Fibroblast of lung (primary cell): ENCODE measurements at regions not wholly inside any gene's neighbourhood (a gene's known extent, or its start where the extent isn't known, plus 50 kb on each side); places are given as distances from the start of the nearest gene placed in this dataset.

ENCODE experiments used
- DNase-seq, 2 donors: peaks; one replicate each; pipeline versions ENCODE4 v3.0.0 to v3.0.0-alpha.2; 2010; ENCODE audit warnings: low read depth in 2 of 2
- H2AFZ ChIP-seq: 2 replicates; pipeline ENCODE4 v1.5.1; 2012; ENCODE audit warnings: low read length, control low read depth, inconsistent platforms
- H3K27ac ChIP-seq: 2 replicates; pipeline ENCODE4 v1.5.1; 2011; ENCODE audit warnings: low read length, control low read depth; ENCODE audit not compliant: insufficient read depth
- H3K27me3 ChIP-seq: 2 replicates; pipeline ENCODE4 v1.5.1; 2011; ENCODE audit warnings: mild to moderate bottlenecking, low read length; ENCODE audit not compliant: control insufficient read depth, insufficient read depth
- H3K36me3 ChIP-seq: 2 replicates; pipeline ENCODE4 v1.5.1; 2011; ENCODE audit warnings: low read length; ENCODE audit not compliant: control insufficient read depth, insufficient read depth
- H3K4me1 ChIP-seq: 2 replicates; pipeline ENCODE4 v1.5.1; 2011; ENCODE audit warnings: low read length; ENCODE audit not compliant: control insufficient read depth, insufficient read depth; ENCODE audit errors: extremely low read depth
- H3K4me2 ChIP-seq: 2 replicates; pipeline ENCODE4 v1.5.1; 2011; ENCODE audit warnings: low read length, control low read depth; ENCODE audit not compliant: insufficient read depth; ENCODE audit errors: extremely low read depth
- H3K4me3 ChIP-seq, 4 experiments: fragments of 200-600 bp in 1 of 4; sonication (generic) in 1 of 4; replicated peaks in 1 of 4; 2 replicates each; pipeline ENCODE4 v1.5.1; 2011 to 2016; ENCODE audit warnings: low read length in 4 of 4, low read depth in 3 of 4, mild to moderate bottlenecking in 3 of 4, control low read depth in 2 of 4, inconsistent platforms in 1 of 4, mixed read lengths in 1 of 4; ENCODE audit not compliant: insufficient read depth in 1 of 4; ENCODE audit errors: control extremely low read depth in 1 of 4
- H3K79me2 ChIP-seq: 2 replicates; pipeline ENCODE4 v1.5.1; 2012; ENCODE audit warnings: mild to moderate bottlenecking, low read length, inconsistent platforms; ENCODE audit not compliant: control insufficient read depth, insufficient read depth
- H3K9ac ChIP-seq: 2 replicates; pipeline ENCODE4 v1.5.1; 2011; ENCODE audit warnings: mild to moderate bottlenecking, low read length, control low read depth; ENCODE audit not compliant: insufficient read depth
- H3K9me3 ChIP-seq: 2 replicates; pipeline ENCODE4 v1.5.1; 2012; ENCODE audit warnings: low read depth, low read length; ENCODE audit not compliant: control insufficient read depth, insufficient read depth
- H4K20me1 ChIP-seq: 2 replicates; pipeline ENCODE4 v1.5.1; 2011; ENCODE audit warnings: low read length; ENCODE audit not compliant: control insufficient read depth, insufficient read depth; ENCODE audit errors: extremely low read depth
- EZH2 ChIP-seq: IDR thresholded peaks from 2 replicates; pipeline ENCODE4 v1.5.1; 2012; ENCODE audit warnings: low read length, control low read depth, mild to moderate bottlenecking; ENCODE audit errors: missing control alignments
- TF ChIP-seq, protein P1 (sequence below), 2 donors: IDR thresholded peaks in 1 of 2; conservative IDR thresholded peaks in 1 of 2; 1 replicate in 1 of 2; 2 replicates in 1 of 2; pipeline ENCODE4 v1.5.1; 2011 to 2012; ENCODE audit warnings: low read length in 2 of 2, control low read depth in 1 of 2, inconsistent platforms in 1 of 2, low read depth in 1 of 2, mild to moderate bottlenecking in 1 of 2

- Histone ChIP-seq H3K9ac (no peak overlapping the region), H3K27me3 (no peaks in the 10 kb centered on the region), H3K27ac (no peak overlapping the region), H2AFZ (no peak overlapping the region), H3K36me3 (no peaks in the 10 kb centered on the region), H3K4me2 (no peak overlapping the region), H3K4me3 (no peak overlapping the region), H4K20me1 (no peaks in the 10 kb centered on the region), H3K9me3 (no peaks in the 10 kb centered on the region), H3K79me2 (no peaks in the 10 kb centered on the region), H3K4me1 (no peaks in the 10 kb centered on the region)
- no peak for DNase-seq
- TF ChIP-seq, protein P1, sequence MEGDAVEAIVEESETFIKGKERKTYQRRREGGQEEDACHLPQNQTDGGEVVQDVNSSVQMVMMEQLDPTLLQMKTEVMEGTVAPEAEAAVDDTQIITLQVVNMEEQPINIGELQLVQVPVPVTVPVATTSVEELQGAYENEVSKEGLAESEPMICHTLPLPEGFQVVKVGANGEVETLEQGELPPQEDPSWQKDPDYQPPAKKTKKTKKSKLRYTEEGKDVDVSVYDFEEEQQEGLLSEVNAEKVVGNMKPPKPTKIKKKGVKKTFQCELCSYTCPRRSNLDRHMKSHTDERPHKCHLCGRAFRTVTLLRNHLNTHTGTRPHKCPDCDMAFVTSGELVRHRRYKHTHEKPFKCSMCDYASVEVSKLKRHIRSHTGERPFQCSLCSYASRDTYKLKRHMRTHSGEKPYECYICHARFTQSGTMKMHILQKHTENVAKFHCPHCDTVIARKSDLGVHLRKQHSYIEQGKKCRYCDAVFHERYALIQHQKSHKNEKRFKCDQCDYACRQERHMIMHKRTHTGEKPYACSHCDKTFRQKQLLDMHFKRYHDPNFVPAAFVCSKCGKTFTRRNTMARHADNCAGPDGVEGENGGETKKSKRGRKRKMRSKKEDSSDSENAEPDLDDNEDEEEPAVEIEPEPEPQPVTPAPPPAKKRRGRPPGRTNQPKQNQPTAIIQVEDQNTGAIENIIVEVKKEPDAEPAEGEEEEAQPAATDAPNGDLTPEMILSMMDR (conservative IDR thresholded peaks at IDR 0.05 in 1 of 2, IDR thresholded peaks at IDR 0.05 in 1 of 2; ENCODE audit: low read depth in 1 of 2, low read length in 2 of 2): no peak
- no peak for TF ChIP-seq EZH2
Observed at GRCh38 chr10:111872591-111872990, 311.0 kb downstream of the GPAM start.

- Histone ChIP-seq H3K36me3 (no peaks in the 10 kb centered on the region), H2AFZ (no peak overlapping the region), H3K79me2 (no peaks in the 10 kb centered on the region), H3K9me3 (no peaks in the 10 kb centered on the region), H3K4me2 (no peak overlapping the region), H3K9ac (no peak overlapping the region), H3K4me1 (no peaks in the 10 kb centered on the region), H3K4me3 (no peak overlapping the region), H3K27ac (no peak overlapping the region), H3K27me3 (no peaks in the 10 kb centered on the region), H4K20me1 (no peaks in the 10 kb centered on the region)
- DNase-seq: no peak
- TF ChIP-seq, protein P1 (conservative IDR thresholded peaks at IDR 0.05 in 1 of 2, IDR thresholded peaks at IDR 0.05 in 1 of 2; ENCODE audit: low read depth in 1 of 2, low read length in 2 of 2): no peak
- TF ChIP-seq EZH2: no peak
Observed at GRCh38 chr10:111873041-111873440, 310.5 kb downstream of the GPAM start.

DNA sequence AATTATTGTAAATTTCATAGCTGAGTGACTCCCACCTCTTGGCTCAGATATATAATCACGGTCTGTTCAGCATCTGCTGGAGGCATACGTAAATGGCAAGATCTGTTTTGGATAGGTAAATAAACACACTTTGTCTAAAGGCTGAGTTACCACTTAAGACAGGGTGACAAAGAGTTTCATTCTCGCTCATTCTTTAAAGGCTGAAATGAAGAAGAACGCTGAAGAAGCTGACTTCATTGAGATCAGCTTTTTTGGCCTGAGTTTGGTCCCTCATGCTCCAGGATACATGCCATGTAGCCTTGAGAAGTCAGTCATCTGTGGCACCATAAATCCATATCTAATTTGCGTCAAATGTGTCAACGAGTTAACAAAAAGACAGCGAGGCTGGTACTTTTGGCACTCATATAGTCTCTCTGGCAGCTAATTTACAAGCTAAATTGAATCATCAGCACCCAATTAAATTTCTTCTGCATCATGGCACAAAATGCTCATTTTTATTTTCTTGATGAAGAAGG lies 309.9 kb downstream of the GPAM start:
- Histone ChIP-seq H3K4me1 (no peaks in the 10 kb centered on the region), H3K9ac (no peak overlapping the region), H3K4me2 (no peak overlapping the region), H3K27ac (no peak overlapping the region), H3K9me3 (no peaks in the 10 kb centered on the region), H3K27me3 (no peaks in the 10 kb centered on the region), H3K36me3 (no peaks in the 10 kb centered on the region), H3K79me2 (no peaks in the 10 kb centered on the region), H2AFZ (no peak overlapping the region), H4K20me1 (no peaks in the 10 kb centered on the region), H3K4me3 (no peak overlapping the region)
- DNase-seq: no peak
- TF ChIP-seq, protein P1 (conservative IDR thresholded peaks at IDR 0.05 in 1 of 2, IDR thresholded peaks at IDR 0.05 in 1 of 2; ENCODE audit: low read depth in 1 of 2, low read length in 2 of 2): no peak
